SU-DHL-6 (cell line): ENCODE measurements at regions not wholly inside any gene's neighbourhood (a gene's known extent, or its start where the extent isn't known, plus 50 kb on each side); places are given as distances from the start of the nearest gene placed in this dataset.

ENCODE experiments used
- H2AFZ ChIP-seq: fragments of 200-600 bp; sonication (generic); 2 replicates; pipeline ENCODE4 v1.6.1; 2014; ENCODE audit warnings: low read depth, mild to moderate bottlenecking, moderate library complexity, mixed read lengths, antibody characterized with exemption, low read length; ENCODE audit not compliant: severe bottlenecking
- H3F3A ChIP-seq: fragments of 200-600 bp; shearing (Covaris generic); 2 replicates; pipeline ENCODE4 v1.6.0; 2016; ENCODE audit warnings: antibody characterized with exemption, mild to moderate bottlenecking; ENCODE audit not compliant: insufficient read depth
- H3K27ac ChIP-seq: fragments of 200-600 bp; sonication (generic); 2 replicates; pipeline ENCODE4 v1.5.1; 2016; ENCODE audit warnings: low read depth, mild to moderate bottlenecking, low read length, moderate library complexity, mixed read lengths
- H3K27me3 ChIP-seq: fragments of 200-600 bp; sonication (generic), shearing (Covaris generic); 2 replicates; pipeline ENCODE4 v1.6.0; 2014; ENCODE audit warnings: mild to moderate bottlenecking, low read length
- H3K36me3 ChIP-seq: fragments of 200-600 bp; sonication (generic); 2 replicates; pipeline ENCODE4 v1.6.1; 2014; ENCODE audit warnings: mild to moderate bottlenecking, low read length, mixed read lengths
- H3K4me2 ChIP-seq: fragments of 300-600, 200-600 bp; shearing (Covaris generic), sonication (generic); 2 replicates; pipeline ENCODE4 v1.6.0; 2014; ENCODE audit warnings: low read length, low read depth, mild to moderate bottlenecking; ENCODE audit not compliant: poor library complexity, severe bottlenecking
- H3K4me3 ChIP-seq: fragments of 200-600 bp; sonication (generic); 2 replicates; pipeline ENCODE4 v1.5.1; 2014; ENCODE audit warnings: antibody characterized with exemption, low read length, mild to moderate bottlenecking, mixed read lengths; ENCODE audit not compliant: insufficient read depth, poor library complexity, severe bottlenecking
- H3K79me2 ChIP-seq: fragments of 200-600 bp; sonication (generic); 2 replicates; pipeline ENCODE4 v1.6.1; 2014; ENCODE audit warnings: mild to moderate bottlenecking, low read length, moderate library complexity; ENCODE audit not compliant: insufficient read depth
- H3K9ac ChIP-seq: fragments of 200-600 bp; sonication (generic); 2 replicates; pipeline ENCODE4 v1.7.0; 2014; ENCODE audit warnings: mild to moderate bottlenecking, low read length
- H3K9me2 ChIP-seq: fragments of 200-600 bp; sonication (generic); replicated peaks from 2 replicates; pipeline ENCODE4 v1.6.1; 2014; ENCODE audit warnings: low read length; ENCODE audit not compliant: insufficient read depth
- H3K9me3 ChIP-seq: fragments of 200-600 bp; sonication (generic); 2 replicates; pipeline ENCODE4 v1.6.1; 2014; ENCODE audit warnings: low read length, mixed read lengths; ENCODE audit not compliant: insufficient read depth
- H4K20me1 ChIP-seq: fragments of 200-600 bp; sonication (generic); 2 replicates; pipeline ENCODE4 v1.6.1; 2014; ENCODE audit warnings: low read depth, mild to moderate bottlenecking, antibody characterized with exemption, low read length, moderate library complexity, mixed read lengths
- CTCF ChIP-seq: fragments of 200-600 bp; sonication (generic); IDR thresholded peaks from one replicate; pipeline ENCODE4 v1.5.1; 2017; ENCODE audit warnings: antibody characterized with exemption, mild to moderate bottlenecking, low read length, moderate library complexity; ENCODE audit not compliant: insufficient read depth, poor library complexity, severe bottlenecking
- EZH2phosphoT487 ChIP-seq: fragments of 200-600 bp; sonication (generic), shearing (Covaris generic); conservative IDR thresholded peaks from 2 replicates; pipeline ENCODE4 v1.6.1; 2018; ENCODE audit warnings: mild to moderate bottlenecking, antibody characterized with exemption, low read length, moderate library complexity, mixed read lengths

GRCh38 chr5:161138751-161139455, 286.9 kb upstream of the ATP10B start:
- Histone ChIP-seq H3K4me2 (no peak overlapping the region), H3K36me3 (no peaks in the 10 kb centered on the region), H3K9me3 (no peaks in the 10 kb centered on the region), H3K27ac (no peak overlapping the region), H3K4me3 (no peak overlapping the region), H4K20me1 (no peaks in the 10 kb centered on the region), H3K9ac (no peak overlapping the region), H3K79me2 (no peaks in the 10 kb centered on the region), H3K9me2 (no peaks in the 10 kb centered on the region), H3F3A (no peaks in the 10 kb centered on the region), H3K27me3 (no peaks in the 10 kb centered on the region), H2AFZ (no peak overlapping the region)
- TF ChIP-seq EZH2phosphoT487 (no peak), CTCF (no peak)

- no peaks in the 10 kb centered on the region for H3K9me3 ChIP-seq
- TF ChIP-seq EZH2phosphoT487 (no peak), CTCF (no peak)
These were observed 282.9 kb upstream of the ATP10B start for GRCh38 chr5:161134956-161135355.

DNA sequence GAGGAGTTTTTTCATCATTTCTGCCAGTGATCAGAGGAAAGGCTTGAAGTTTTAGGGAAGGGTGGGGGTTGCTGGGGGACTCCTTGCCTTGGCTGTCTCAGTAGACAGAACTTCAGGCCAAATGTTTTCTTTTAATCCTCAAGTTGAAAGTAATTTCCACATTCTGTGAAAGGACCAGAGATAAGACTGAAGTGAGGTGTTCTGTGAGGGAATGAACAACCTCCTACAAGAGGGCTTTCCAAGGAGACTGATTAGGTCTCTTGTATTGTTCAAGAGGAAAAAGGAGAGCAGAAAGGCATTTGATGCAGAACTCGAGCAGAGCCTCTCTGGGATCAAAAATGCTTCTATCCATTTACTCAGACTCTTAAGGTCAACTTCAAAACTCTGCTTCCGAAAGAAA, 282.1 kb upstream of the ATP10B start:
- Histone ChIP-seq H3K9me3 (no peaks in the 10 kb centered on the region), H3K9me2 (no peaks in the 10 kb centered on the region), H3F3A (no peaks in the 10 kb centered on the region), H3K27ac (no peak overlapping the region), H2AFZ (no peak overlapping the region), H3K4me2 (no peak overlapping the region), H3K9ac (no peak overlapping the region), H3K36me3 (no peaks in the 10 kb centered on the region), H3K79me2 (no peaks in the 10 kb centered on the region), H3K4me3 (no peak overlapping the region), H4K20me1 (no peaks in the 10 kb centered on the region), H3K27me3 (no peaks in the 10 kb centered on the region)
- no peak for TF ChIP-seq EZH2phosphoT487
- no peak for TF ChIP-seq CTCF

More at GRCh38 chr5:161134956-161135355, 282.9 kb upstream of the ATP10B start:
- Histone ChIP-seq H3K36me3 (no peaks in the 10 kb centered on the region), H3F3A (no peaks in the 10 kb centered on the region), H3K4me3 (no peak overlapping the region), H3K79me2 (no peaks in the 10 kb centered on the region), H3K9me2 (no peaks in the 10 kb centered on the region), H3K4me2 (no peak overlapping the region), H2AFZ (no peak overlapping the region), H3K27me3 (no peaks in the 10 kb centered on the region), H3K27ac (no peak overlapping the region), H4K20me1 (no peaks in the 10 kb centered on the region), H3K9ac (no peak overlapping the region)
